Tibial artery (tissue), 4 donors: ENCODE measurements at regions not wholly inside any gene's neighbourhood (a gene's known extent, or its start where the extent isn't known, plus 50 kb on each side); places are given as distances from the start of the nearest gene placed in this dataset.
A peak's percentile ranks its signal among the peaks of the same experiment; 100 is the strongest.

Experiments
- DNase-seq, 2 donors: peaks; one replicate each; pipeline ENCODE4 v3.0.0-alpha.2; 2019
- H3K27ac ChIP-seq, 2 donors: fragments of 200-600 bp; sonication (generic) in 1 of 2; 1 replicate in 1 of 2; 2 replicates in 1 of 2; pipeline ENCODE4 v1.5.1; 2018 to 2019; ENCODE audit warnings: mild to moderate bottlenecking in 1 of 2
- H3K27me3 ChIP-seq, 2 donors: fragments of 200-600 bp; sonication (generic) in 1 of 2; one replicate each; pipeline versions ENCODE4 v1.5.1 to v1.6.0; 2016 to 2019
- H3K36me3 ChIP-seq, 3 donors: fragments of 200-600 bp; sonication (generic) in 2 of 3; one replicate each; pipeline ENCODE4 v1.5.1; 2016 to 2019; ENCODE audit warnings: mild to moderate bottlenecking in 2 of 3
- H3K4me1 ChIP-seq, 4 donors: fragments of 200-600 bp; sonication (generic) in 2 of 4; 1 replicate in 3 of 4; 2 replicates in 1 of 4; pipeline ENCODE4 v1.5.1; 2016 to 2019
- H3K4me3 ChIP-seq, 2 donors: fragments of 200-600 bp; sonication (generic) in 1 of 2; 1 replicate in 1 of 2; 2 replicates in 1 of 2; pipeline ENCODE4 v1.5.1; 2018 to 2019; ENCODE audit warnings: mild to moderate bottlenecking in 2 of 2
- H3K9me3 ChIP-seq, 3 donors: fragments of 200-600 bp; sonication (generic) in 1 of 3; one replicate each; pipeline ENCODE4 v1.5.1; 2016 to 2019
- CTCF ChIP-seq, 2 experiments: fragments of 200-600 bp in 1 of 2; fragments of 450-650 bp in 1 of 2; IDR thresholded peaks; one replicate each; pipeline ENCODE4 v1.5.1; 2017 to 2019; ENCODE audit warnings: antibody characterized with exemption in 2 of 2, mild to moderate bottlenecking in 1 of 2, moderate library complexity in 1 of 2
- intact Hi-C: fragments of 100-400 bp; cut with DNase I; formaldehyde crosslinking; loops from one replicate; pipeline ENCODE4 v1.15.0; 2023; ENCODE audit warnings: low total_unique reads

GRCh38 chr15:62389885-62390790 lies 225.1 kb upstream of the C2CD4B start, which contains the start of gene TLN2:
Gene TLN2, plus strand, starts transcription at chr15:62390550.
- Histone ChIP-seq H3K27me3 (no peaks in the 10 kb centered on the region), H3K27ac (peak within 1 kb of the TSS; percentile 79), H3K4me1 (peaks cover 0 to 35% (median 11%) of the 10 kb centered on the region in 4 donors), H3K4me3 (peak within 1 kb of the TSS; percentile 72 to 89), H3K36me3 (no peaks in the 10 kb centered on the region), H3K9me3 (no peaks in the 10 kb centered on the region)
- intact Hi-C loops, result loop anchor here (5.0 kb wide), 1 partner anchor 257 kb away; no protein-coding TSS in a partner anchor
- DNase-seq, result peak; percentile 43 to 82
- TF ChIP-seq CTCF (IDR thresholded peaks at IDR 0.05), result peak in 1 of 2 experiments; percentile 5

GRCh38 chr15:62390791-62391640 lies 225.9 kb upstream of the C2CD4B start:
- H3K36me3 ChIP-seq, result no peaks in the 10 kb centered on the region
- intact Hi-C loops, result loop anchor here (5.0 kb wide), 1 partner anchor 256 kb away; no protein-coding TSS in a partner anchor
- DNase-seq, result peak; percentile 41 to 74
- H3K27ac ChIP-seq, result peak overlapping the region; percentile 79
- peaks cover 0 to 39% (median 11%) of the 10 kb centered on the region in 4 donors for H3K4me1 ChIP-seq
- no peaks in the 10 kb centered on the region for H3K27me3 ChIP-seq
- H3K9me3 ChIP-seq, result no peaks in the 10 kb centered on the region
- no peak for TF ChIP-seq CTCF (IDR thresholded peaks at IDR 0.05)
- peak overlapping the region; percentile 72 to 89 for H3K4me3 ChIP-seq

GRCh38 chr15:62391641-62392262 lies 226.7 kb upstream of the C2CD4B start:
- peak; percentile 50 to 77 for DNase-seq
- peak overlapping the region; percentile 79 for H3K27ac ChIP-seq
- peaks cover 0 to 39% (median 11%) of the 10 kb centered on the region in 4 donors for H3K4me1 ChIP-seq
- H3K27me3 ChIP-seq, result no peaks in the 10 kb centered on the region
- TF ChIP-seq CTCF (IDR thresholded peaks at IDR 0.05), result peak; percentile 41 to 44
- intact Hi-C loops, result loop anchor here (5.0 kb wide), 1 partner anchor 256 kb away; no protein-coding TSS in a partner anchor
- H3K36me3 ChIP-seq, result no peaks in the 10 kb centered on the region
- no peaks in the 10 kb centered on the region for H3K9me3 ChIP-seq
- peak overlapping the region; percentile 72 to 89 for H3K4me3 ChIP-seq

- Histone ChIP-seq H3K27me3 (no peaks in the 10 kb centered on the region), H3K4me1 (peaks cover 0 to 39% (median 11%) of the 10 kb centered on the region in 4 donors), H3K36me3 (no peaks in the 10 kb centered on the region), H3K4me3 (peak overlapping the region; percentile 72 to 89), H3K9me3 (no peaks in the 10 kb centered on the region), H3K27ac (peak overlapping the region; percentile 79)
- no peak for DNase-seq
- TF ChIP-seq CTCF (IDR thresholded peaks at IDR 0.05), result no peak
- intact Hi-C loops, result loop anchor here (5.0 kb wide), 1 partner anchor 255 kb away; no protein-coding TSS in a partner anchor
These were observed 227.3 kb upstream of the C2CD4B start for GRCh38 chr15:62392376-62392775.

GRCh38 chr15:62393196-62393595 lies 228.1 kb upstream of the C2CD4B start:
- Histone ChIP-seq H3K4me3 (peak overlapping the region; percentile 72 to 89), H3K27me3 (no peaks in the 10 kb centered on the region), H3K27ac (peak overlapping the region; percentile 79), H3K4me1 (peaks cover 0 to 39% (median 11%) of the 10 kb centered on the region in 4 donors), H3K9me3 (no peaks in the 10 kb centered on the region), H3K36me3 (no peaks in the 10 kb centered on the region)
- no peak for TF ChIP-seq CTCF (IDR thresholded peaks at IDR 0.05)
- intact Hi-C loops, result loop anchor here (5.0 kb wide), 1 partner anchor 254 kb away; no protein-coding TSS in a partner anchor
- no peak for DNase-seq
